Astrocyte (in vitro differentiated cells and primary cell): ENCODE measurements at regions not wholly inside any gene's neighbourhood (a gene's known extent, or its start where the extent isn't known, plus 50 kb on each side); places are given as distances from the start of the nearest gene placed in this dataset.

Experiments used
- CTCF ChIP-seq: IDR thresholded peaks from 2 replicates; pipeline ENCODE4 v1.5.1; 2011; ENCODE audit warnings: low read depth, mild to moderate bottlenecking, inconsistent platforms, low read length, moderate library complexity; ENCODE audit not compliant: insufficient read depth
- EZH2 ChIP-seq: IDR thresholded peaks from 2 replicates; pipeline ENCODE4 v1.6.1; 2012; ENCODE audit warnings: mild to moderate bottlenecking, low read length, inconsistent platforms; ENCODE audit not compliant: insufficient read depth

GRCh38 chr6:137795501-137795900 lies 71.6 kb upstream of the TNFAIP3 start:
- TF ChIP-seq CTCF: no peak
- no peak for TF ChIP-seq EZH2
